ENCODE measurements at regions not wholly inside any gene's neighbourhood (a gene's known extent, or its start where the extent isn't known, plus 50 kb on each side); places are given as distances from the start of the nearest gene placed in this dataset.
"Not testable (repeated sequence)": the region's sequence is repeated elsewhere in the genome, so short reads cannot be mapped to it uniquely, and the experiment has no call there.

DNA sequence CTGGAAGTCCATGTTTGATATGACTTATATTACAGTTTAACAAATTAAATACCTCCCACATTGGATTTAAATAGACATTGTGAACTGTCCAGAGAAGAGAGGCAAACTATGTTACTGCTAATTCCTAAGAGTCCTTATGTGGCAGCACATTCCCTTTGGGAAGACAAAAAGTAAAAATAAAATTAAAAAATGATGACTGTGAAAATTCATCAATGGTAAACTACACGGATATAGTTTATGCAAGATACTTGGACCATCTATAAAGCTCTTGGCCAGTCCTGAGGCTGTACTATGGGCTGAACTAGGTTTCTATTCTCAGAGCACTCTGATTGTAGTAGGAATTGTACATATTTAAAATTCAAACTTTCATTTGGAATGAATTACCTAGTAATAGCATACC, 206.4 kb downstream of the LRRK2 start:
- FAIRE-seq = no peak

GRCh38 chr12:40435251-40435650, 210.5 kb downstream of the LRRK2 start:
- FAIRE-seq = no peak

DNA sequence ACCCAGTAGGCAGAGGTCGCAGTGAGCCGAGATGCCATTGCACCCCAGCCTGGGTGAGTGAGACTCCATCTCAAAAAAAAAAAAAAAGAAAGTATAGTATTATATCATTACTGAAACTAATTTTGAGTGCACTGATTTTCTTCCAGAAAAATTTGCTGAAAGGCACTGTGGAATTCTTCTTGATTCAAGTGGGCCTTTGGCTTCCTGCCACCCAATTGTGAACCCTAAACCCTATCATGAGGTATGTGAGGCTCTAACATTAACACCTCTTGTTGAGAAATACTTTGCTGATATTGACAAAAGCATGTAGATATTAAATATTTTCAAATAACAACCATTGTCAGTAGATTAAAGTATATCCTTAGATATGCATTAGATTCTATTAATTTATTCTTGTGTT, 211.2 kb downstream of the LRRK2 start:
- no peak for FAIRE-seq

DNA sequence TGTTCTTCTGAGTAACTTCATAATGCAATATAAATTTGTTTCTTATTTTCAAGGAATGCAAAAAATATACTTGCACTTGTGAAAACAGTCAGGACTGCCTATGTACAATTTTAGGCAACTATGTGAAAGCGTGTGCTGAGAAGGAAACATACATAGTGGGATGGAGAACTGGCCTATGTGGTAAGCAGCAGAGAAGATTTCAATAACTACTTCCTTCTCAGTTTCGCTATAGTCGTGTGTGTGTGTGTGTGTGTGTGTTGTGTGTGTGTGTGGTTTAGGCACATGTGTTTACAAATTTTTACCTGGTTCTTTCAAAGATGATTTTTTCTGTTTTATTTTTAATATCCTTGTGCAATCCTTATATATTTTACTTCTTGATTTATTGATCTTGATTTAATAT, 211.8 kb downstream of the LRRK2 start:
- FAIRE-seq = no peak

DNA sequence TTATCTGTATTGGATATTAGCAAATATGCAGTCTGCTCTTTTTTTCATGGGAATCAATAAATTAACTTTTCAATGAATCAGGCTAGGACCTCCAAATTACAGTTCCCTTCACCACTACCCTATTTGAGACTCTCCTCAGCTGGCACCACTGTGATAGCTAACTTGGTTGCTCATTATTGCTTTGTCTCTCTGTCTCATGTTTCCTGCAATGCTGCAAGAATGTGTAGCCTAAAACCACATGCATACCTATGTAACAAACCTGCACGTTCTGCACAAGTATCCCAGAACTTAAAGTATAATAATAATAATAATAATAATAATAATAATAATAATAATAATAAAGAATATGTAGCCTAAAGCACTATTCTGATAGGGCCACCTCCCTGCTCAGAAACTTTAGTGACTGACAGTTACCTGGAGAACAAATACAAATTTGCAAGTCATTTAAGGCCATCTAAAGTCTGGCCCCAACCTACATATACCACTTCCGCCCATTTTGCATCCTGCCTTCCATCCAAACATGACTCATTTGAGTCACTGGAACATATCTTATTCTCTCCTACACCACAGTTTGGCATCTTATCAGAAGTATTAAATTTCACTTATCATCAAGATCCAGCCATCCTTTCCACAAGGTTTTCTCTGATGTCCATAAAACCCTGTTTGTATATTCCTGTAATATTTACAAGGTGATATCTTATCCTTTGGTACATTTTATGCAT, 215.1 kb downstream of the LRRK2 start:
- FAIRE-seq = no peak

GRCh38 chr12:40444174-40444573, 219.4 kb downstream of the LRRK2 start:
- FAIRE-seq = no peak

DNA sequence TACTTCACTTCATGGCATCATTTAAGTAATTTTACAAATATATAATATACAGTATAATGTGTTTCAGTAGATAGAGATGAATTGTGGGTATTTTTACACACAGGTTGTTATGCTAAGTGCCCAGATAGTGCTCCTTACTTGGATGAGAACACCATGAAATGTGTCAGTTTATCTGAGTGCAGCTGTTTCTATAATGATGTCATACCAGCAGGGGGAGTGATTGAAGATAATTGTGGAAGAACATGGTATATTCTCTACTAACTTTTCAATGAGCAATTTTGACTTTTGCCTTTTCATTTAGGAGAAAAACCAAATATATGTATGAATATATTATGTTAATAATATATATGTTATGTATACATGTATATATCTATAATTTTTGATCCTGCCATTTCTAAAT, 221.6 kb downstream of the LRRK2 start:
- no peak for FAIRE-seq

DNA sequence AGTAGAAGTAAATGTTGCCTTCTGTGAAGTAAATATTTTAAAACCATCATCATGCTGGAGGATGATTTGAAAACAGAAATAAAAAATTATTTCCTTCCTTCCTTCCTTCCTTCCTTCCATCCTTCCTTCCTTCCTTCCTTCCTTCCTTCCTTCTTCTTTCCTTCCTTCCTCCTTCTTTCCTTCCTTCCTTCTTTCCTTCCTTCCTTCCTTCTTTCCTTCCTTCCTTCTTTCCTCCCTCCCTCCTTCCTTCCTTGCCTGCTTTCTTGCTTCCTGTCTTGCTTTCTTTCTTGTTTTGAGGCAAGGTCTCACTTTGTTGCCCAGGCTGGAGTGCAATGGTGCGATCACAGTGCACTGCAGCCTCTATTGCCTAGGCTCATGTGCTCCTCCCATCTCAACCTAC, 223.7 kb downstream of the LRRK2 start:
- not testable (repeated sequence) for FAIRE-seq

GRCh38 chr12:40451661-40452060, 226.9 kb downstream of the LRRK2 start:
- no peak for FAIRE-seq

DNA sequence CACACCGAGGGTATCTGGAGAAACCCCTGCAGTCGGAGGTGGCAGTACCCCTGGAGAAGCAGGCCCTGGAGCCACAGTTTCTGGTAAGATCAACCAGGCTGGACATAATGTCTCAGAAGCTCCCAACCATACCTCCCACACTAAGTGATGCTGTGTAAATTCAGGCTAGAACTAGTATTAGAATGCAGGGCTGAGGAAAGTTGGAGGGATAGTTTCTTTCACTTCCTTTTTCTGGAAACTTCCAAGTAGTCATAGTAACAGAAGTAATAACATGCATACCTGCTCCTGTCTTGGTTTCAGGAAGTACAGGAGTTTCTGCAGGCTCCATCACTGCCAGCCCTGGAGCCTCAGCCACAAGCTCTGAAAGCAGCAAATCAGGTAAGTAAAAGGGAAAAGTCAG, 228.1 kb upstream of the CNTN1 start:
- FAIRE-seq = no peak

- no peak for FAIRE-seq
Observed at GRCh38 chr12:40469736-40470135, 222.5 kb upstream of the CNTN1 start.

GRCh38 chr12:40473962-40474361, 218.3 kb upstream of the CNTN1 start:
- no peak for FAIRE-seq

DNA sequence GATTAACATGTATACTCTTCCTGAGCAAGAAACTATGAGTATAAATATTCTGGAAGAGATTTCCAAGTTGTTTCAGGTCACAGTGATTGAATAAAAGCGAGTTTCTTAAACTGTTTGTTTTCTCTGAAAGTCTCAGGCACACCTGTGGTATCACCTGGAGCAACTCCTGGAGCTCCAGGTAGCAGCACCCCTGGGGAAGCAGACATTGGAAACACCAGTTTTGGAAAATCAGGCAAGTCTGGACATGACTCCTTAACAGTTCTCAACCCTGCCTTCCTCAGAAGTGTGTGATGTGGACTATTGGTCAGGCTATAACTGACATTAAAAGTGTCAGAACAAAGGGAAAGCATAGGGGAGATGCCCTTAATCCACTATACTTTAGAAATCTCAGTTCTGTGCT, 217.6 kb upstream of the CNTN1 start:
- no peak for FAIRE-seq

GRCh38 chr12:40499856-40500255, 192.4 kb upstream of the CNTN1 start:
- no peak for FAIRE-seq

GRCh38 chr12:40502322-40502721, 189.9 kb upstream of the CNTN1 start:
- FAIRE-seq = no peak

GRCh38 chr12:40505327-40505726, 186.9 kb upstream of the CNTN1 start:
- FAIRE-seq = no peak

- FAIRE-seq = no peak
Observed at GRCh38 chr12:40508421-40508820, 183.8 kb upstream of the CNTN1 start.

GRCh38 chr12:40511341-40511740, 180.9 kb upstream of the CNTN1 start:
- FAIRE-seq = no peak

DNA sequence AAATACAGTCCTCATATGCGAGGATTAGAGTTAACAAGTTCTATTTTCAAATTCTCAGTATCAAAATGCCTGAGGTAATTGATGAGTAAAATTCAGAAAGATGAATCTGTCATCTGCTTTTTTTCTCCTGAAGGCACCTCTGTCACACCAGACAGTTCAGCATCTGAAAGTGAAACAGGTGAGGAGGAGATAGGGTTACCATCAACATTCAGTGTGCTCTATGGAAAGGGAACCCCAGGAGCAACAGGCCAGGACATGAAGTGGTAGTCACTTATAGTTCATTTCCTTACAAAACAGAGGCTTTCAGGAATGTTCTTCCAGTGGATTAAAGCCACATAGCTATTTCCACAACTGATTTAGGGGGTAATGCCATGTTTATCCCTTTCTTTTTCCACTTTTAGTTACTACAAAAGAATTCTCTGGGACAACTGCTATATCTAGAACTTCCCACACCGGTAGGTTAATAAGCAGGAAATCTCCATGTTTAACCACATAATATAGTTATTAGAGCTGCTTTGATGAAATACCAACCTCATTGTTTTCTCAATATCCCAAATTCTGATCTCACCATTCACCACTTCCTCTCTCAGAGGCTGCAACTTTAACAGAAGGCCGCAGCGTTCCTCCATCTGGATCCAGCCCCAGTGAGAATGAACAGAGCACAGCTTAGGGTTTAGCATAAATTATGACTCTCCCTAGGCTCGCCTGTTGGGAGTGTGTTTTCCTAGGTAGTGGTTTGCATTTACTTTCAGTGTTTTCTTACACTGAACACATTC, 177.0 kb upstream of the CNTN1 start:
- FAIRE-seq = no peak

GRCh38 chr12:40522837-40523236, 169.4 kb upstream of the CNTN1 start:
- no peak for FAIRE-seq

- no peak for FAIRE-seq
Observed at GRCh38 chr12:40525054-40525453, 167.2 kb upstream of the CNTN1 start.

DNA sequence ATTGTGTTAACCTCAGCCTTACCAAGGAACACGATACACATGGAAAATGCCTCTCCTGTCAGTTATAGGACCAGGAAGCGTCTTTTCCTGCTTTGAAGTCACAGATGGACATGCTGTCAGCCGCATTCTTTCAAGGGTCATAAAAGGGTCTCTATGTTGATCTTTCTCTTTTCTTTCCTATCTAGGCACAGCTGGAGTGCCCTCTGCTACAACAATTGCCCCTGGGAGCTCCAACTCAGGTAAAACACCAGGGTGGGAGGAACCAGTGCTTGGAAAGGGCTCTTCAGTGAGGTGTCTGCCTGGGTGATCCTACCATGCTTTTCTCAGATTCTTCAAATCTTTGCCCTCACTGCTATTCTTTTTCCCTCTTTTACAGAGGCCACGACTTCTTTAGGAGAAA, 157.4 kb upstream of the CNTN1 start:
- no peak for FAIRE-seq

DNA sequence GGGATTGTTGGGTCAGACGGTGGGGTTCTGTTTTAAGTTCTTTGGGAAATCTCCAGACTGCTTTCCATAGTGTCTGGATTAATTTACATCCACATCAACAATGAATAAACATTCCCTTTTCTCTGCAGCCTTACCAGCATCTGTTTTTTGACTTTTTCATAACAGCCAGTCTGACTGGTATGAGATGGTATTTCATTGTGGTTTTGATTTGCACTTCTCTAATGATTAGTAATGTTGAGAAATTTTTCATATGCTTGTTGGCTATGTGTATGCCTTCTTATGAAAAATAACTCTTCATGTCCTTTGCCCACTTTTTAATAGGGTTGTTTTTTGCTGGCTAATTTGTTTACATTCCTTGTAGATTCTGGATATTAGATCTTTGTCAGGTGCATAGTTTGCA, 140.8 kb upstream of the CNTN1 start:
- FAIRE-seq = no peak

DNA sequence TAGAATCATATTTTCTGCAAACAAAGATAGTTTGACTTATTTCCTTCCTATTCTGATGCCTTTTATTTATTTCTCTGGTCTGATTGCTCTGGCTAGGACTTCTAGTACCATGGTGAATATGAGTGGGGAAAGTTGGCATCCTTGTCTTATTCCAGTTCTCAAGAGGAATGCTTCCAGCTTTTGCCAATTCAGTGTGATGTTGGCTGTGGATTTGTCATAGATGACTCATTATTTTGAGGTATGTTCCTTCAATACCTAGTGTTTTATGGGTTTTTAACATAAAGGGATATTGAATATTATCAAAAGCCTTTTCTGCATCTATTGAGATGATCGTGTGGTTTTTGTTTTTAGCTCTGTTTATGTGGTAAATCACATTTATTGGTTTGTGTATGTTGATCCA, 139.4 kb upstream of the CNTN1 start:
- no peak for FAIRE-seq

GRCh38 chr12:40557980-40558379, 134.3 kb upstream of the CNTN1 start:
- FAIRE-seq = no peak
